ENCODE measurements at regions not wholly inside any gene's neighbourhood (a gene's known extent, or its start where the extent isn't known, plus 50 kb on each side); places are given as distances from the start of the nearest gene placed in this dataset.

DNA sequence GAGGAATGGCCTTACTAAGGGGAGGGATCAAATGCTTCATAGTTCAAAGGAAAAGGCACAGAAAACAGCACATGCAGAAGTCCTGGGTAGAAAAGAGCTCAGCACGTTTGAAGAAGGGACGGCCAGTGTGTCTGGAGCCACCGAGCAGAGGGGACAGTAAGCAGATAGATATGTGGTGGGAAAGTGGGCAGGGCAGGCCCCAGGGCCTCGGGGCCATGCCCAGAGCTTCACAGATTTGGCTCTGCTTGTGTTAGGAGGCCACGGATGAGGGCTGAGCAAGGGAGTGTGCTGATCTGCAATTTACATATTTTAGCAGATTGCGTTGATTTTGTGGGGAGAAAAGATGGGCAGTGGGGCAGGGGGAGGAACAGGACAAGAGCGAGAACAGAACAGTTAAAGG lies 343.1 kb downstream of the LPIN1 start:
- no peaks in the 10 kb centered on the region for H3K27me3 ChIP-seq (ENCODE audit: control insufficient read depth in 2 of 2, insufficient read depth in 2 of 2, low read length in 2 of 2)
- dilution Hi-C loops (cut with MboI; ENCODE audit: extremely low pct_ligation_motif_present, low sequenced_read_pairs) = no loop called here
- H3K9me3 ChIP-seq (replicated peaks; ENCODE audit: control insufficient read depth, insufficient read depth, low read length) = no peaks in the 10 kb centered on the region
- ChIA-PET POLR2A (no interaction called here), CTCF (no interaction called here)
- H3K4me1 ChIP-seq (ENCODE audit: control insufficient read depth, extremely low read depth, insufficient read depth, low read length) = no peaks in the 10 kb centered on the region
- no peak overlapping the region for H3K4me2 ChIP-seq (ENCODE audit: insufficient read depth, low read length)
- H3K9me1 ChIP-seq (replicated peaks; ENCODE audit: control insufficient read depth, extremely low read depth, insufficient read depth, low read length) = no peaks in the 10 kb centered on the region
- DNase-seq (ENCODE audit: low read depth, low spot score) (no peak), FAIRE-seq (no peak)
- H3K36me3 ChIP-seq (ENCODE audit: control insufficient read depth in 2 of 2, extremely low read depth in 1 of 2, insufficient read depth in 2 of 2, low read length in 2 of 2) = no peaks in the 10 kb centered on the region
- no peak overlapping the region for H3K4me3 ChIP-seq (replicated peaks in 1 of 3; ENCODE audit: insufficient read depth in 1 of 3, low read depth in 1 of 3, low read length in 3 of 3)
- intact Hi-C loops (cut with micrococcal nuclease) = no loop called here
- no peak for TF ChIP-seq GATA2 (IDR thresholded peaks at IDR 0.05; ENCODE audit: insufficient read depth, insufficient read length, low read depth, low read length)
- TF ChIP-seq EZH2 (IDR thresholded peaks at IDR 0.05; ENCODE audit: borderline replicate concordance, low read depth, low read length, severe bottlenecking) = no peak
- TF ChIP-seq POLR2AphosphoS5 (IDR thresholded peaks at IDR 0.05; ENCODE audit: insufficient read depth, low read depth, low read length) = no peak
- TF ChIP-seq JUN (IDR thresholded peaks at IDR 0.05; ENCODE audit: borderline replicate concordance, insufficient read depth, insufficient read length, low read depth) = no peak
- TF ChIP-seq, protein P1, sequence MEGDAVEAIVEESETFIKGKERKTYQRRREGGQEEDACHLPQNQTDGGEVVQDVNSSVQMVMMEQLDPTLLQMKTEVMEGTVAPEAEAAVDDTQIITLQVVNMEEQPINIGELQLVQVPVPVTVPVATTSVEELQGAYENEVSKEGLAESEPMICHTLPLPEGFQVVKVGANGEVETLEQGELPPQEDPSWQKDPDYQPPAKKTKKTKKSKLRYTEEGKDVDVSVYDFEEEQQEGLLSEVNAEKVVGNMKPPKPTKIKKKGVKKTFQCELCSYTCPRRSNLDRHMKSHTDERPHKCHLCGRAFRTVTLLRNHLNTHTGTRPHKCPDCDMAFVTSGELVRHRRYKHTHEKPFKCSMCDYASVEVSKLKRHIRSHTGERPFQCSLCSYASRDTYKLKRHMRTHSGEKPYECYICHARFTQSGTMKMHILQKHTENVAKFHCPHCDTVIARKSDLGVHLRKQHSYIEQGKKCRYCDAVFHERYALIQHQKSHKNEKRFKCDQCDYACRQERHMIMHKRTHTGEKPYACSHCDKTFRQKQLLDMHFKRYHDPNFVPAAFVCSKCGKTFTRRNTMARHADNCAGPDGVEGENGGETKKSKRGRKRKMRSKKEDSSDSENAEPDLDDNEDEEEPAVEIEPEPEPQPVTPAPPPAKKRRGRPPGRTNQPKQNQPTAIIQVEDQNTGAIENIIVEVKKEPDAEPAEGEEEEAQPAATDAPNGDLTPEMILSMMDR (IDR thresholded peaks at IDR 0.05; ENCODE audit: extremely low read depth in 1 of 2, insufficient read depth in 1 of 2, low read depth in 1 of 2, low read length in 2 of 2) = no peak
- TF ChIP-seq, protein P2, sequence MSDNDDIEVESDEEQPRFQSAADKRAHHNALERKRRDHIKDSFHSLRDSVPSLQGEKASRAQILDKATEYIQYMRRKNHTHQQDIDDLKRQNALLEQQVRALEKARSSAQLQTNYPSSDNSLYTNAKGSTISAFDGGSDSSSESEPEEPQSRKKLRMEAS (IDR thresholded peaks at IDR 0.05; ENCODE audit: insufficient read depth, insufficient read length) = no peak
- no peak for TF ChIP-seq MYC (IDR thresholded peaks at IDR 0.05; ENCODE audit: low read depth, low read length)
- TF ChIP-seq POLR2A (IDR thresholded peaks at IDR 0.05; ENCODE audit: low read depth, low read length) = no peak
- no peak for TF ChIP-seq FOS (IDR thresholded peaks at IDR 0.05; ENCODE audit: borderline replicate concordance, insufficient read depth, low read length)
- no peak overlapping the region for H3K27ac ChIP-seq (ENCODE audit: insufficient read depth, low read depth, low read length)
- no TSS peak for BruUV-seq (replicated peaks)
- no peak overlapping the region for H3K9ac ChIP-seq (replicated peaks; ENCODE audit: extremely low read depth, insufficient read depth, low read length)
- no peaks in the 10 kb centered on the region for H3K79me2 ChIP-seq (ENCODE audit: control insufficient read depth, insufficient read depth, low read length)
- no peak overlapping the region for H2AFZ ChIP-seq (ENCODE audit: low read depth, low read length)
- no peaks in the 10 kb centered on the region for H4K20me1 ChIP-seq (replicated peaks; ENCODE audit: control insufficient read depth, extremely low read depth, insufficient read depth, low read length)

Data from endothelial cell of umbilical vein (primary cell).